ENCODE measurements at regions not wholly inside any gene's neighbourhood (a gene's known extent, or its start where the extent isn't known, plus 50 kb on each side); places are given as distances from the start of the nearest gene placed in this dataset.

- H3K4me3 ChIP-seq: no peak overlapping the region
- H3K27me3 ChIP-seq: peaks cover 0 to 29% (median 0%) of the 10 kb centered on the region in 3 donors
- TF ChIP-seq EP300 (IDR thresholded peaks at IDR 0.05) (no peak), CTCF (IDR thresholded peaks at IDR 0.05) (no peak), POLR2A (IDR thresholded peaks at IDR 0.05) (no peak), POLR2AphosphoS5 (IDR thresholded peaks at IDR 0.05) (no peak)
- peaks cover 0 to 21% (median 12%) of the 10 kb centered on the region in 4 donors for H3K9me3 ChIP-seq
- H3K36me3 ChIP-seq: no peaks in the 10 kb centered on the region
- intact Hi-C loops (cut with DNase I; ENCODE audit: low total_unique reads): no loop called here
- H3K27ac ChIP-seq: no peak overlapping the region
- no peaks in the 10 kb centered on the region for H3K4me1 ChIP-seq
- no peak for DNase-seq
- WGBS, 5 donors: 78 to 87% (median 81%) methylated on average over 4 to 13 of the region's 13 CpGs
These were observed 226.7 kb downstream of the BRD1 start for GRCh38 chr22:49600891-49601431.

- WGBS, 5 donors: 84 to 91% (median 86%) methylated on average over 20 of the region's 20 CpGs
- TF ChIP-seq POLR2A (IDR thresholded peaks at IDR 0.05): no peak
- no peak for TF ChIP-seq EP300 (IDR thresholded peaks at IDR 0.05)
- TF ChIP-seq POLR2AphosphoS5 (IDR thresholded peaks at IDR 0.05): no peak
- no peak for TF ChIP-seq CTCF (IDR thresholded peaks at IDR 0.05)
- Histone ChIP-seq H3K36me3 (no peaks in the 10 kb centered on the region), H3K4me1 (no peaks in the 10 kb centered on the region), H3K9me3 (peaks cover 0 to 21% (median 12%) of the 10 kb centered on the region in 4 donors), H3K27me3 (peaks cover 0 to 29% (median 0%) of the 10 kb centered on the region in 3 donors), H3K27ac (no peak overlapping the region), H3K4me3 (no peak overlapping the region)
- intact Hi-C loops (cut with DNase I; ENCODE audit: low total_unique reads): no loop called here
- DNase-seq: peak in 1 of 2 donors; percentile 16
These were observed 227.2 kb downstream of the BRD1 start for GRCh38 chr22:49600468-49600867.

- intact Hi-C loops (cut with DNase I; ENCODE audit: low total_unique reads): no loop called here
- H3K4me3 ChIP-seq: no peak overlapping the region
- no peaks in the 10 kb centered on the region for H3K36me3 ChIP-seq
- no peak for DNase-seq
- no peak overlapping the region for H3K27ac ChIP-seq
- TF ChIP-seq POLR2A (IDR thresholded peaks at IDR 0.05): no peak
- no peak for TF ChIP-seq POLR2AphosphoS5 (IDR thresholded peaks at IDR 0.05)
- H3K9me3 ChIP-seq: peaks cover 0 to 15% (median 10%) of the 10 kb centered on the region in 4 donors
- H3K4me1 ChIP-seq: no peaks in the 10 kb centered on the region
- peaks cover 0 to 29% (median 0%) of the 10 kb centered on the region in 3 donors for H3K27me3 ChIP-seq
- 79 to 85% (median 82%) methylated on average over 24 to 25 of the region's 25 CpGs for WGBS, 5 donors
These were observed 227.8 kb downstream of the BRD1 start for GRCh38 chr22:49599691-49600455.

GRCh38 chr22:49599039-49599438 is 228.6 kb downstream of the BRD1 start:
- Histone ChIP-seq H3K4me1 (no peaks in the 10 kb centered on the region), H3K9me3 (peaks cover 0 to 7% (median 2%) of the 10 kb centered on the region in 4 donors), H3K27me3 (peaks cover 0 to 29% (median 0%) of the 10 kb centered on the region in 3 donors), H3K36me3 (no peaks in the 10 kb centered on the region), H3K27ac (no peak overlapping the region), H3K4me3 (no peak overlapping the region)
- 65 to 76% (median 75%) methylated on average over 9 to 16 of the region's 16 CpGs for whole genome bisulfite sequencing, 5 donors
- no peak for DNase-seq
- intact Hi-C loops (cut with DNase I; ENCODE audit: low total_unique reads): no loop called here
- no peak for TF ChIP-seq EP300 (IDR thresholded peaks at IDR 0.05)
- no peak for TF ChIP-seq CTCF (IDR thresholded peaks at IDR 0.05)
- TF ChIP-seq POLR2A (IDR thresholded peaks at IDR 0.05): no peak
- no peak for TF ChIP-seq POLR2AphosphoS5 (IDR thresholded peaks at IDR 0.05)

- H3K9me3 ChIP-seq: no peaks in the 10 kb centered on the region
- no peak overlapping the region for H3K4me3 ChIP-seq
- no peaks in the 10 kb centered on the region for H3K36me3 ChIP-seq
- intact Hi-C loops (cut with DNase I; ENCODE audit: low total_unique reads): no loop called here
- no peak for DNase-seq
- TF ChIP-seq EP300 (IDR thresholded peaks at IDR 0.05) (no peak), CTCF (IDR thresholded peaks at IDR 0.05) (no peak), POLR2A (IDR thresholded peaks at IDR 0.05) (no peak), POLR2AphosphoS5 (IDR thresholded peaks at IDR 0.05) (no peak)
- 83 to 87% (median 84%) methylated on average over 8 to 9 of the region's 9 CpGs for WGBS, 5 donors
- no peak overlapping the region for H3K27ac ChIP-seq
- peaks cover 0 to 29% (median 0%) of the 10 kb centered on the region in 3 donors for H3K27me3 ChIP-seq
- no peaks in the 10 kb centered on the region for H3K4me1 ChIP-seq
These were observed 229.3 kb downstream of the BRD1 start for GRCh38 chr22:49598338-49598737.
